HEK293T (cell line): ENCODE measurements at regions not wholly inside any gene's neighbourhood (a gene's known extent, or its start where the extent isn't known, plus 50 kb on each side); places are given as distances from the start of the nearest gene placed in this dataset.
"Not testable (repeated sequence)": the region's sequence is repeated elsewhere in the genome, so short reads cannot be mapped to it uniquely, and the experiment has no call there.

Source experiments
- CTCF ChIA-PET: fragments of 350-600 bp; formaldehyde crosslinking; extraction: SDS; loops from one replicate; lab custom pipeline; 2021; ENCODE audit warnings: antibody characterized with exemption, inconsistent platforms; lab: Yijun Ruan, JAX
- POLR2A ChIA-PET: fragments of 350-600 bp; formaldehyde crosslinking; extraction: SDS; loops from one replicate; lab custom pipeline; 2020; ENCODE audit warnings: antibody characterized with exemption, inconsistent platforms; lab: Yijun Ruan, JAX
- DNase-seq: peaks from one replicate; pipeline ENCODE4 v3.0.0; 2012; ENCODE audit warnings: mixed read lengths; ENCODE audit errors: extremely low spot score
- ARNT ChIP-seq: fragments of 450-650 bp; IDR thresholded peaks from 2 replicates; pipeline ENCODE4 v1.6.1; 2017; ENCODE audit warnings: mild to moderate bottlenecking
- BHLHE40 ChIP-seq: fragments of 450-650 bp; IDR thresholded peaks from 2 replicates; pipeline ENCODE4 v1.6.1; 2016; ENCODE audit warnings: mild to moderate bottlenecking, moderate library complexity, borderline replicate concordance
- CTBP1 ChIP-seq: fragments of 450-650 bp; IDR thresholded peaks from 2 replicates; pipeline ENCODE4 v1.6.1; 2016; ENCODE audit warnings: borderline replicate concordance
- ELF4 ChIP-seq: fragments of 450-650 bp; IDR thresholded peaks from 2 replicates; pipeline ENCODE4 v1.6.1; 2017; ENCODE audit warnings: antibody characterized with exemption
- FOXA1 ChIP-seq: fragments of 450-650 bp; IDR thresholded peaks from 2 replicates; pipeline ENCODE4 v1.6.1; 2016; ENCODE audit warnings: mild to moderate bottlenecking
- FOXK2 ChIP-seq: fragments of 450-650 bp; IDR thresholded peaks from 2 replicates; pipeline ENCODE4 v1.6.1; 2016; ENCODE audit warnings: mild to moderate bottlenecking
- FOXM1 ChIP-seq: fragments of 450-650 bp; IDR thresholded peaks from 2 replicates; pipeline ENCODE4 v1.6.1; 2017; ENCODE audit warnings: mild to moderate bottlenecking, borderline replicate concordance
- HDGF ChIP-seq: fragments of 450-650 bp; IDR thresholded peaks from 2 replicates; pipeline ENCODE4 v1.6.1; 2017; ENCODE audit warnings: antibody characterized with exemption, borderline replicate concordance
- L3MBTL2 ChIP-seq: fragments of 450-650 bp; conservative IDR thresholded peaks from 2 replicates; pipeline ENCODE4 v1.6.1; 2016; ENCODE audit warnings: mild to moderate bottlenecking
- LEF1 ChIP-seq: fragments of 450-650 bp; IDR thresholded peaks from 2 replicates; pipeline ENCODE4 v1.6.1; 2017; ENCODE audit warnings: mild to moderate bottlenecking, borderline replicate concordance
- NFRKB ChIP-seq: fragments of 450-650 bp; IDR thresholded peaks from 2 replicates; pipeline ENCODE4 v1.6.1; 2016; ENCODE audit warnings: mild to moderate bottlenecking, moderate library complexity
- SP1 ChIP-seq: fragments of 450-650 bp; IDR thresholded peaks from 2 replicates; pipeline ENCODE4 v1.6.1; 2017
- SUZ12 ChIP-seq: fragments of 450-650 bp; IDR thresholded peaks from 2 replicates; pipeline ENCODE4 v1.6.1; 2016; ENCODE audit warnings: mild to moderate bottlenecking
- TARDBP ChIP-seq: fragments of 450-650 bp; IDR thresholded peaks from 2 replicates; pipeline ENCODE4 v1.6.1; 2016
- ZNF384 ChIP-seq: fragments of 450-650 bp; IDR thresholded peaks from 2 replicates; pipeline ENCODE4 v1.6.1; 2016
- TF ChIP-seq, protein P1 (sequence below): fragments of 450-650 bp; IDR thresholded peaks from 2 replicates; pipeline ENCODE4 v1.6.1; 2016

DNA sequence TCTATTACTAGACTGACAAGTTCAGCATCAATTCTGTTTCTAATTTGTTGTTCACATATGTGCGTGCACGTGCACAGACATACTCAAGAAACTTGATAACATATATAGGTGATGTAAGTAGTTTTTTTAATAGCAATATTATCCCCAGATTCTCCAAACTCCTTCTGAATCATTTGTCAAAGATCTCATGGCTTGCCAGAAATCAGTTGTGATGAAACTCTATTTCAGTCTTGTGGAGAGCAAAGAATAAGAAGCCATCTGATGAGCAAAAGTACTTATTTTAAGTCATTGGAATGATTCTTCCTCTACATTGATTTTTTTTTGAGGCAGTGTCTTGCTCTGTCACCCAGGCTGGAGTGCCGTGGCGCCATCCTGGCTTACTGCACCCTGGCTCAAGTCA is 167.0 kb upstream of the TBL1XR1 start:
- CTCF ChIA-PET = no interaction called here
- POLR2A ChIA-PET = no interaction called here
- DNase-seq = no peak
- no peak for TF ChIP-seq L3MBTL2
- TF ChIP-seq, protein P1, sequence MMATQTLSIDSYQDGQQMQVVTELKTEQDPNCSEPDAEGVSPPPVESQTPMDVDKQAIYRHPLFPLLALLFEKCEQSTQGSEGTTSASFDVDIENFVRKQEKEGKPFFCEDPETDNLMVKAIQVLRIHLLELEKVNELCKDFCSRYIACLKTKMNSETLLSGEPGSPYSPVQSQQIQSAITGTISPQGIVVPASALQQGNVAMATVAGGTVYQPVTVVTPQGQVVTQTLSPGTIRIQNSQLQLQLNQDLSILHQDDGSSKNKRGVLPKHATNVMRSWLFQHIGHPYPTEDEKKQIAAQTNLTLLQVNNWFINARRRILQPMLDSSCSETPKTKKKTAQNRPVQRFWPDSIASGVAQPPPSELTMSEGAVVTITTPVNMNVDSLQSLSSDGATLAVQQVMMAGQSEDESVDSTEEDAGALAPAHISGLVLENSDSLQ = no peak
- no peak for TF ChIP-seq BHLHE40
- TF ChIP-seq NFRKB = no peak
- TF ChIP-seq FOXM1 = no peak
- no peak for TF ChIP-seq TARDBP
- TF ChIP-seq SUZ12 = no peak
- TF ChIP-seq FOXA1 = no peak
- no peak for TF ChIP-seq SP1
- no peak for TF ChIP-seq ARNT
- no peak for TF ChIP-seq FOXK2
- no peak for TF ChIP-seq CTBP1
- no peak for TF ChIP-seq HDGF

DNA sequence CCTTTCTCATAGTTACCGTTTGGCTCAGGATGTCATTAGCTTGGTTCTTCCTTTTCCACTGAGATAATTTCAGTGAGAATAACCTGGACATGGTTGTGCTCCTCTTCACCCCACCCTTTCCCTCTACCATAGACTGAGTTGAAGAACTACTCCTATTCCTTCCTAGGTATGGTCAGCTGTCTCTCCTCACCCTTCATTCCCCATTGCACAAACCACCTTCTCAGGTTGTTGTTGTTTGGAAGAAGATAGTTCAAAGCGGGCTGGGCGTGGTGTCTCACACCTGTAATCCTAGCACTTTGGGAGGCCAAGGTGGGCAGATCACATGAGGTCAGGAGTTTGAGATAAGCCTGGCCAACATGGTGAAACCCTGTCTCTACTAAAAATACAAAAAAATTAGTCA is 168.0 kb upstream of the TBL1XR1 start:
- DNase-seq, POLR2A ChIA-PET: not testable (repeated sequence)
- CTCF ChIA-PET = interaction anchor here (0.6 kb wide), 1 partner anchor 17 kb away, joined by 3 read pairs; no protein-coding TSS in a partner anchor

- no peak for TF ChIP-seq SUZ12
- no peak for TF ChIP-seq ARNT
- TF ChIP-seq, protein P1 = no peak
- no peak for TF ChIP-seq SP1
- no peak for TF ChIP-seq FOXM1
- no peak for TF ChIP-seq HDGF
- no peak for TF ChIP-seq BHLHE40
- no peak for TF ChIP-seq TARDBP
- TF ChIP-seq CTBP1 = no peak
- no peak for TF ChIP-seq FOXK2
- DNase-seq = no peak
- CTCF ChIA-PET = interaction anchor here (0.6 kb wide), 1 partner anchor 423 kb away, joined by 3 read pairs; no protein-coding TSS in a partner anchor
- POLR2A ChIA-PET = no interaction called here
These were observed 170.5 kb upstream of the TBL1XR1 start for GRCh38 chr3:177367788-177368187.

DNA sequence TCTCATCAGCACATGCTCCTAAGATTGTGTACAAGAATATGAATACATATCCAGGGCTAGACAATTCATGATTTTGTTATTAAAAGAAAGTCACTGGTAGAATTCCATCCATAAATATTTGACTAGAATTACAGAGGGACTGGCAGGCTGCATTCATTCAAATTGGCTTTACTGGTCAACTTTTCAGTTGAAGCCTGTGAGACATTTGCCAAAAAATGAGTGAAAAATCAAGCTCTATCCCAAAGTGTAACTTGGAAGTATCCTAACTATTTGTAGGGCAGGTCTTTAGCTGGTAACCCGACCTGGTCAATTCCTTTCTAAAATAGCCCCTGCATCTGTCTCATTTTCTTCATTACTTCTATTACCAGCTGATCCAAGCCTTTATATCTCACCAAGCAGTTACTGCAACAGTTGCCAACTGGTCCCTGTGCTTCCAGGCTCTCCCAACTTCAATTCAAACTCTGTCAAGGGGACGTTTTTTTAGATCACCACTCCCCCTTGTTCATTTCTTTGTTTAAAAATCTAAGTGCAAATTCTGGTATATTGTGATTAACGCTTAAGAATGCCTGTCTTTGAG is 173.1 kb upstream of the TBL1XR1 start:
- no peak for DNase-seq
- ChIA-PET POLR2A (no interaction called here), CTCF (no interaction called here)
- no peak for TF ChIP-seq LEF1

DNA sequence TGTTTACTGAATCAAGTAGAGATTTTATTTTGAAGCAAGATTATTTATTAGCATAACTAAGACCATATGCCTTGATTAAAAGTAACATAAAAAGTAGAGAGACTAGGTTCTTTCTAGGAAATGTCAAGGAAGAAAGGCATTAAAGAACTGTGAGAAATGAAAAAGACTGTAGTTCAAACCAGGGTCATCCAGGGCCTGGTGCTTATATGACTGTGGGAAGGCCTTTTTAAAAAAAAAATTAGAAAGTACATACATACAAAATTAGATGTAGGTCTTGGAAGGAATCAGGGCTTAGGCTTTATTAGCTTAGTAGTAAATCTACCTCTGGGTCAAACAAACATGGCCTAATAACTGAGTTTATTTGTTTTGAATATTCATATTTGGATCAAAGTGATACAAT is 173.9 kb upstream of the TBL1XR1 start:
- ChIA-PET CTCF (no interaction called here), POLR2A (no interaction called here)
- TF ChIP-seq, protein P1 = no peak
- TF ChIP-seq ELF4 (no peak), SUZ12 (no peak), BHLHE40 (no peak), FOXM1 (no peak), NFRKB (no peak), ARNT (no peak), SP1 (no peak), ZNF384 (no peak), FOXK2 (no peak), TARDBP (no peak), L3MBTL2 (no peak), FOXA1 (no peak), CTBP1 (no peak), HDGF (no peak)
- DNase-seq = no peak

DNA sequence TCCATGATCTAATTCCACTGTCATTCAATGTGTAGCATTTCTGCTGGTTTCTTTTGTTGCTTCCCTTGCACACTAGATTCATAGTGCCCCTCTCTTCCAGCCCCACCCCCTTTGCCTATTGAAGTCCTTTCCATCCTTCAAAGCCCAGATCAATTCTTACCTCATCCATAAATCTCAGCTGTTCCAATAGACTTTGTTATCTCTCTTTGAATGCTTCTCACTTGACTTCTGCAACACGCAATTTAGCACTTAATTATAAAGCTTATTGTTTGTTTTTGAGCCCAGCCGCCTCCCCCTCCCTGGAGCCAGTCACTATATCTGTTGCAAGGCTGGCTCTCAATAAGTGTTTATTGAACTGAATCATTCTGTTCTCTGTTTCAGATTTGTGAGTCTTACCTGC is 174.6 kb upstream of the TBL1XR1 start:
- TF ChIP-seq HDGF (no peak), FOXK2 (no peak), ARNT (no peak), LEF1 (no peak), FOXA1 (no peak), ZNF384 (no peak), FOXM1 (no peak), L3MBTL2 (no peak), NFRKB (no peak)
- no peak for DNase-seq
- ChIA-PET POLR2A (no interaction called here), CTCF (no interaction called here)

DNA sequence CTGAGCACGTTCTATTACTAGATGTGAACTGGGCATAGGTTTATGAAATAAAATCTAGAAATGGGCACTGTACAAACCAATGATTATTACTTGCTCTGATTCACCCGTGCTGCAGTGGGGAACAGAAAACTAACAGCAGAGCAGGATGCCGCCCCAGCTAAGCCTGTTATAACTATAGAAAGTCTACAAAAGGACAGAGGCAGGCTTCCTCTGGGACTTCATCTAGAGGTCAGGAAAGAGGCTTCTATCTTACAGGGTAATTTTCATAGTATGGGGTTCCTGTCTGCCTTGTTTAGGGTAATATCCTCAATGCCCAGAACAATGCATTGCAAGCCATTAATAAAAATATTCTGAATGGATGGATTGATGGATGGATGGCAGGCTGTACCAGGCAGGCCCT is 177.0 kb upstream of the TBL1XR1 start:
- CTCF ChIA-PET = no interaction called here
- TF ChIP-seq NFRKB (no peak), ZNF384 (no peak), FOXK2 (no peak), SP1 (no peak), BHLHE40 (no peak), TARDBP (no peak), L3MBTL2 (no peak)
- no peak for DNase-seq
- POLR2A ChIA-PET = no interaction called here
